Rectal smooth muscle tissue (tissue), 1 donor: ENCODE measurements at regions not wholly inside any gene's neighbourhood (a gene's known extent, or its start where the extent isn't known, plus 50 kb on each side); places are given as distances from the start of the nearest gene placed in this dataset.
A peak's percentile ranks its signal among the peaks of the same experiment; 100 is the strongest.

Source experiments
- H3K27ac ChIP-seq: one replicate; pipeline ENCODE4 v1.7.0; 2013; ENCODE audit warnings: low read depth, low read length, inconsistent platforms
- H3K27me3 ChIP-seq: one replicate; pipeline ENCODE4 v1.7.0; 2013; ENCODE audit warnings: low read length; ENCODE audit not compliant: control insufficient read depth, insufficient read depth
- H3K36me3 ChIP-seq: one replicate; pipeline ENCODE4 v1.7.0; 2013; ENCODE audit warnings: low read length; ENCODE audit not compliant: control insufficient read depth, insufficient read depth
- H3K4me1 ChIP-seq: one replicate; pipeline ENCODE4 v1.7.0; 2013; ENCODE audit warnings: low read length; ENCODE audit not compliant: control insufficient read depth, insufficient read depth
- H3K4me3 ChIP-seq: one replicate; pipeline ENCODE4 v1.7.0; 2013; ENCODE audit warnings: low read length
- H3K9ac ChIP-seq: one replicate; pipeline ENCODE4 v1.7.0; 2013; ENCODE audit warnings: low read length

DNA sequence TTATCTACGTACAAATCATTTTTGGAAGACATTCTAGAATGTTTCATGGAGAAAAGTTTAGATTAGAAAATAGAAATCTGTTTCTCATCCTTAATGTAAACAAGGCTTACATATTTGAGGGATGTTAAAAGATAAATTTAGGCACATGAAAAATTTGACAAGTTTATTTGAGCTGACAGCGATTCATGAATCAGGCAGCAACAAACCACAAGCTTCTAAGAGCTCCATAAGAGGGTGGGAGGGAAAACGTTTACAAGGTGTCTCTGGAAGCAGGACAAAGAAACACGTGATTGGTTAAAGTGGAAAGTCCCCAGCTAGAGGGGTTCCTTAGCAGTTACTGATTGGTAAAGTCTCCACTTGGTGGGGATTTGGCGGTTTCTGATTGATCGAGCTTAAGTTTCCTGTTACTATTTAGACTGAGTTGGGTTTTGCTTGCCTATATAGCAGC, 228.9 kb upstream of the PITRM1 start:
- H3K4me3 ChIP-seq: no peak overlapping the region
- H3K9ac ChIP-seq: no peak overlapping the region
- peak overlapping the region; percentile 63 for H3K27ac ChIP-seq
- no peaks in the 10 kb centered on the region for H3K36me3 ChIP-seq
- H3K27me3 ChIP-seq: no peaks in the 10 kb centered on the region
- peaks cover 10% of the 10 kb centered on the region for H3K4me1 ChIP-seq

GRCh38 chr10:3400348-3400747, 227.8 kb upstream of the PITRM1 start:
- H3K27me3 ChIP-seq: no peaks in the 10 kb centered on the region
- H3K27ac ChIP-seq: peak overlapping the region; percentile 52
- no peak overlapping the region for H3K9ac ChIP-seq
- peaks cover 16% of the 10 kb centered on the region for H3K4me1 ChIP-seq
- H3K36me3 ChIP-seq: no peaks in the 10 kb centered on the region
- H3K4me3 ChIP-seq: no peak overlapping the region

DNA sequence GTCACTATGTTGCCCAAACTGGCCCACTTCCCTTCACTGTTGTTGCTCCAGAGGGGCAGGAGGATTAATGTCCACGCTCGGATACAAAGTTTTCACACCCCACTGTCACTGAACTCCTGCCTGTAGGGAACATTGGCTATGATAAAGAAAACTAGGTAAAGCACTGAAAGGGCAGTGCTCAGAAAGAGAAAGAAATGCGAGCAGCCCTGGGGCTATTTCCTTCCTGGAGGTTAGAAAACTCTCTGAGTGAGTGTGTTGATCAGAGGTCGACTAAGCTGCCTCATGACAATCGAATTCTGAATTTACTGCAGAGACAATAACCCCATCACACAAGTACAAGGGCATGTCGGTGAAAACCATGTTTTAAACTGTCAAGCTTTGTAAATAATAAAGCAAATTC, 227.2 kb upstream of the PITRM1 start:
- Histone ChIP-seq H3K9ac (no peak overlapping the region), H3K27me3 (no peaks in the 10 kb centered on the region), H3K36me3 (no peaks in the 10 kb centered on the region), H3K27ac (peak overlapping the region; percentile 52), H3K4me1 (peaks cover 17% of the 10 kb centered on the region), H3K4me3 (no peak overlapping the region)

- H3K4me1 ChIP-seq: peaks cover 17% of the 10 kb centered on the region
- no peaks in the 10 kb centered on the region for H3K36me3 ChIP-seq
- no peaks in the 10 kb centered on the region for H3K27me3 ChIP-seq
- H3K9ac ChIP-seq: no peak overlapping the region
- peak overlapping the region; percentile 52 for H3K27ac ChIP-seq
- H3K4me3 ChIP-seq: no peak overlapping the region
Measured at GRCh38 chr10:3398825-3399646, 226.5 kb upstream of the PITRM1 start.

DNA sequence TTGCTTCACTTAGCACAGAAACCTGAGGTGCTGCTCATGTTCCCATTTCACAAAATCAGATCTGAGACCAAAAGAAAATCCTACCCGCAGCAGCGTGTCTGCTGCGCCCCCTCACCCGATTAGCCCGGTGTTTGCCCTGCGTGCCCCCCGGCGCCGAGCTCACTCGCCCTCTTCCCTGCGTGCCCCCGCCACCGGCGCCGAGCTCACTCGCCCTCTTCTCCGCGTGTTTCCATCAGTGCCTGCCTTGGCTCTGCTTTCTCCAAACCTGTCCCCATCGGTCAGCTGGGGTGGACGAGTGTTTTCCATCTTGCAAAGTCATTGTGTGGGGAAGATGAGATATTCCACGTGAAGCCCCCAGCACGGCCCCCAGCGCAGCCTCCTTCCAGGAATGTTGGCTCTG, 225.3 kb upstream of the PITRM1 start:
- H3K4me3 ChIP-seq: no peak overlapping the region
- H3K27me3 ChIP-seq: no peaks in the 10 kb centered on the region
- no peak overlapping the region for H3K27ac ChIP-seq
- peaks cover 17% of the 10 kb centered on the region for H3K4me1 ChIP-seq
- H3K36me3 ChIP-seq: no peaks in the 10 kb centered on the region
- H3K9ac ChIP-seq: no peak overlapping the region

GRCh38 chr10:3397231-3397630, 224.6 kb upstream of the PITRM1 start:
- H3K27me3 ChIP-seq: no peaks in the 10 kb centered on the region
- H3K36me3 ChIP-seq: no peaks in the 10 kb centered on the region
- H3K9ac ChIP-seq: no peak overlapping the region
- peak overlapping the region; percentile 50 for H3K27ac ChIP-seq
- H3K4me1 ChIP-seq: peaks cover 17% of the 10 kb centered on the region
- H3K4me3 ChIP-seq: no peak overlapping the region

- H3K27ac ChIP-seq: peak overlapping the region; percentile 50
- H3K4me3 ChIP-seq: no peak overlapping the region
- H3K36me3 ChIP-seq: no peaks in the 10 kb centered on the region
- H3K27me3 ChIP-seq: no peaks in the 10 kb centered on the region
- H3K4me1 ChIP-seq: peaks cover 16% of the 10 kb centered on the region
- H3K9ac ChIP-seq: no peak overlapping the region
Measured at GRCh38 chr10:3396116-3396515, 223.5 kb upstream of the PITRM1 start.

DNA sequence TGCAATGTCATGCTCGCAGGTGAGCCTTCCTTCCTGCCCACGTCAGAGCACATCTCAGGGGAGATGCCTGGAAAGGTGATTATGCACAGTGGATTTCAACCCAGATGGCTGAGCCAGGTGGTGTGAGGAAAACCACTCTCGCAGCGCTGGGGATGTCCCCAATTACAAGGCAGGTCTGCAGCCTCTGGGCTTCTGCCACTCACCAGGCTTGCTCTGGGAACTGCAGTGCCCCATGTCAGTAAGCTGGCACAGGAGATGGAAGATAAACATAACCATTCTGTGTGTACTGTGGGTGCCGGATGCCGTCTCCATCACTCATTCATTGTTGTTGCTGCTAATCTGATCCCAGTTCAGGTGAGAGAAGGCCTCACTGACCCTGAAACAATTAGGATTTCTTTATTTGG, 222.9 kb upstream of the PITRM1 start:
- no peak overlapping the region for H3K4me3 ChIP-seq
- H3K4me1 ChIP-seq: peaks cover 12% of the 10 kb centered on the region
- H3K9ac ChIP-seq: no peak overlapping the region

GRCh38 chr10:3395041-3395440, 222.5 kb upstream of the PITRM1 start:
- peak overlapping the region; percentile 68 for H3K27ac ChIP-seq
- H3K36me3 ChIP-seq: no peaks in the 10 kb centered on the region
- H3K27me3 ChIP-seq: no peaks in the 10 kb centered on the region
- no peak overlapping the region for H3K4me3 ChIP-seq
- no peak overlapping the region for H3K9ac ChIP-seq
- peaks cover 11% of the 10 kb centered on the region for H3K4me1 ChIP-seq

More for the DNA sequence above, 222.9 kb upstream of the PITRM1 start:
- Histone ChIP-seq H3K36me3 (no peaks in the 10 kb centered on the region), H3K27me3 (no peaks in the 10 kb centered on the region), H3K27ac (peak overlapping the region; percentile 68)

DNA sequence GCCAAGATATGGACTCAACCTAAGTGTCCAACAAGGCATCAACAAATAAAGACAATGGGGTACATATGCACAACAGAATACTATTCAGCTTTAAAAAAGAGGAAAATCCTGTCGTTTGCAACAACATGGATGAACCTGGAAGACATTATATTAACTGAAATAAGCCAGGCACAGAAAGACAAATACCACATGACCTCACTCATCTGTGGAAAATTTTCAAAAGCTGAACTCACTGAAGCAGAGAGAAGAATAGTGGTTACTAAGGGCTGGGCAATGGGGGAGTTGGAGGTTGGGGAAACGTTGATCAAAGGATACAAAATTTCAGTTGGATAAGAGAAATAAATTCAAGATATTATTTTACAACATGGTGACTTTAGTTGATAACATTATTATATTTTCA, 221.4 kb upstream of the PITRM1 start:
- peaks cover 8% of the 10 kb centered on the region for H3K4me1 ChIP-seq
- H3K36me3 ChIP-seq: no peaks in the 10 kb centered on the region
- no peak overlapping the region for H3K4me3 ChIP-seq
- H3K27ac ChIP-seq: peak overlapping the region; percentile 68
- H3K9ac ChIP-seq: no peak overlapping the region
- no peaks in the 10 kb centered on the region for H3K27me3 ChIP-seq

- Histone ChIP-seq H3K9ac (no peak overlapping the region), H3K36me3 (no peaks in the 10 kb centered on the region), H3K4me3 (no peak overlapping the region), H3K4me1 (peaks cover 8% of the 10 kb centered on the region), H3K27ac (no peak overlapping the region), H3K27me3 (no peaks in the 10 kb centered on the region)
Measured at GRCh38 chr10:3391657-3392056, 219.1 kb upstream of the PITRM1 start.

- Histone ChIP-seq H3K36me3 (no peaks in the 10 kb centered on the region), H3K4me1 (no peaks in the 10 kb centered on the region), H3K9ac (no peak overlapping the region), H3K27ac (no peak overlapping the region), H3K27me3 (no peaks in the 10 kb centered on the region), H3K4me3 (no peak overlapping the region)
Measured at GRCh38 chr10:3389130-3389529, 216.5 kb upstream of the PITRM1 start.

DNA sequence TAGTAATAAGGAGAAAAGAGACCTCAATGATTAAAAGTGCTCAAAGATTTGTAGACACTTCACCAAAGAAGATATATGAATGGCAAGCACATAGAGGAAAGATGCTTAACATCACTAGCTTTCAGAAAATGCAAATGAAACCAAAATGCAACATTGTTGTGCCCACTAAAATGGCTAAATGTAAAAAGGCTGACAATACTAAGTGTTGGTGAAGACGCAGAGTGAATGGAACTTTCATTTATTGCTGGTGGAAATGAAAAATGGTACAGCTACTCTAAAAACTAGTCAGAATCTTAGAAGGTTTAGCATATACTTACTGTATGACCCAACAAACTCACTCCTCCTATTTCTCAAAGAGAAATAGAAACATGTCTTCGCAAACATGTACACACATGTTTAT, 212.9 kb upstream of the PITRM1 start:
- Histone ChIP-seq H3K27ac (no peak overlapping the region), H3K4me1 (no peaks in the 10 kb centered on the region)

More for the DNA sequence above, 212.9 kb upstream of the PITRM1 start:
- H3K9ac ChIP-seq: no peak overlapping the region
- H3K4me3 ChIP-seq: no peak overlapping the region
- H3K36me3 ChIP-seq: no peaks in the 10 kb centered on the region
- H3K27me3 ChIP-seq: no peaks in the 10 kb centered on the region
